ENCODE measurements at regions not wholly inside any gene's neighbourhood (a gene's known extent, or its start where the extent isn't known, plus 50 kb on each side); places are given as distances from the start of the nearest gene placed in this dataset.
A peak's percentile ranks its signal among the peaks of the same experiment; 100 is the strongest.

GRCh38 chr13:91025442-91025841, 322.0 kb upstream of the MIR17HG start:
- TF ChIP-seq, protein P1, sequence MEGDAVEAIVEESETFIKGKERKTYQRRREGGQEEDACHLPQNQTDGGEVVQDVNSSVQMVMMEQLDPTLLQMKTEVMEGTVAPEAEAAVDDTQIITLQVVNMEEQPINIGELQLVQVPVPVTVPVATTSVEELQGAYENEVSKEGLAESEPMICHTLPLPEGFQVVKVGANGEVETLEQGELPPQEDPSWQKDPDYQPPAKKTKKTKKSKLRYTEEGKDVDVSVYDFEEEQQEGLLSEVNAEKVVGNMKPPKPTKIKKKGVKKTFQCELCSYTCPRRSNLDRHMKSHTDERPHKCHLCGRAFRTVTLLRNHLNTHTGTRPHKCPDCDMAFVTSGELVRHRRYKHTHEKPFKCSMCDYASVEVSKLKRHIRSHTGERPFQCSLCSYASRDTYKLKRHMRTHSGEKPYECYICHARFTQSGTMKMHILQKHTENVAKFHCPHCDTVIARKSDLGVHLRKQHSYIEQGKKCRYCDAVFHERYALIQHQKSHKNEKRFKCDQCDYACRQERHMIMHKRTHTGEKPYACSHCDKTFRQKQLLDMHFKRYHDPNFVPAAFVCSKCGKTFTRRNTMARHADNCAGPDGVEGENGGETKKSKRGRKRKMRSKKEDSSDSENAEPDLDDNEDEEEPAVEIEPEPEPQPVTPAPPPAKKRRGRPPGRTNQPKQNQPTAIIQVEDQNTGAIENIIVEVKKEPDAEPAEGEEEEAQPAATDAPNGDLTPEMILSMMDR (IDR thresholded peaks at IDR 0.05; ENCODE audit: insufficient read depth, missing control alignments), result no peak
- FAIRE-seq (no peak), DNase-seq (ENCODE audit: insufficient read length, low spot score) (no peak)

DNA sequence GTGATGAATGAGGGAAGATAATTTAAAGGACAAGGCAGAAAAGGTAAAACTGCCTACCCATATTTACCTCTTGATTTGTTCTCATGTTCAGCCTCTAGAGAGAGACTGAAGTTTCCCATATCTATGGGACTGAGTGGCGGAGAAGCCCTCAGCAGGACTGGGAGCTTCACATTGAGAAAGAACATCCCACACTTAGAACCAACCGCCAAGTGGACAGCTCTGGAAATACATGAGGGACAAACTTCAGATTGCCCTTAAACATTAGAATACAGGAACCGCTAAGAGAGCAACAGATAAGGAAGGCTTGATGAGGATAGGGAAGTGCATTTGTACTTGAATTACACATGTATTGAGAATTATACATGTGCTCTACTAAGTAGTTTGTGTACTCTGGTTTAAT, 316.0 kb upstream of the MIR17HG start:
- no peak for FAIRE-seq
- TF ChIP-seq, protein P1 (IDR thresholded peaks at IDR 0.05; ENCODE audit: insufficient read depth, missing control alignments), result no peak
- DNase-seq (ENCODE audit: insufficient read length, low spot score), result no peak

DNA sequence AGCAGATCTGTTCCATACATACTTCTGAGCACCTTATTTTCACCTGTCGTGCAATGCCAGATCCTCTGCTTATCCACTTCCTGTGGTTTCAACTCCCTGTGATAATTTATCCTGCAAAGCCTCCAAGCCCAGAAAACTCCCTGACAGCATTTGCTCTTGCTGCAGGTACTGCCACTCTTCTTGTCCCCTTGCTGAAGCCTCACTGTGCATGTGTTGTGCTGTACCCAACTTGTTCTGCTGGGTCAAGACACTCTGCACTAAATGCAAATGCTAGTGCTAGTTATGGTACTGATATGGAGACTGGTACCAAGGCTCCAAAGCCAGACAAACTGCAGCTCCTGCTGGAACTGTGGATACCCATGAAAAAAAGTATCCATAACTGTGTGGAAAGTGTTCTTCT, 315.4 kb upstream of the MIR17HG start:
- DNase-seq (ENCODE audit: insufficient read length, low spot score), result no peak
- TF ChIP-seq, protein P1 (IDR thresholded peaks at IDR 0.05; ENCODE audit: insufficient read depth, missing control alignments), result no peak
- FAIRE-seq, result no peak

DNA sequence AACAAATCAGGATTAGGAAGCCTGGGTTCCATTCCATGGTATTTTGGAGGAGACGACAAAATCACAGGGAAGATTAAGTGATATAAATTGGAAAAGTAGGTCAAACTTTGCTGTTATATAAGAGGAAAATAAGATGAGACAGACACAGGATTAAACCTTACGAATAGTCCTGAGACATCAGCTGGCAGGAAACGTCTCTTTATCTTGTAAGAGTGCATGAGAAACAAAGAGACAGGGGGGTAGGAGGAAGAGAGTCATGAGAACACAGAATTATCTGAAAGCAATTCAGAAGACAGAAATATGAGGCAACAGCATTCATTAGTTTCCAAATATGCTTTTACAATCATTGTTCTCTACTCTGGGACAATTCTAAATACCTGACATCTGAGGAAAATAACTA, 310.6 kb upstream of the MIR17HG start:
- FAIRE-seq (no peak), DNase-seq (ENCODE audit: insufficient read length, low spot score) (no peak)
- TF ChIP-seq, protein P1 (IDR thresholded peaks at IDR 0.05; ENCODE audit: insufficient read depth, missing control alignments), result no peak

DNA sequence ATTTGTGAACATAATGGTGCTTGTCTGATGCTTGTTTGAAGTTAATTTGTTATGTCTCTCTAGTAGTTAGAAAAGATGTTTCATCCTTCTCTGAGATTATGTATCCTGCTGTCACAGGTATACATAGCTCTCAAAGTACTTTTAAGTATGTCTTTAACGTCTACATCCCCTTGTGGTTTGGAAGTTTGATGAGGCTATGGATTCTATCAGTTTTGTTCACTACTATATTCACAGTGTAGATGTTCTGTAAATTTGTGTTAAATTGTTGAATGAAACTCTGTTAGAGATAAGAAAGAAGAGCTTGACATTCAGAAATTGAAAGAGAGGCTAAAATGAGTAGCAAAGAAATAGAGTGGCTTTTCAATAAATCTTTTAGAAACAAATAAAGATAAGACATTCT, 304.6 kb upstream of the MIR17HG start:
- peak; percentile 25 for FAIRE-seq
- TF ChIP-seq, protein P1 (IDR thresholded peaks at IDR 0.05; ENCODE audit: insufficient read depth, missing control alignments), result no peak
- DNase-seq (ENCODE audit: insufficient read length, low spot score), result no peak

DNA sequence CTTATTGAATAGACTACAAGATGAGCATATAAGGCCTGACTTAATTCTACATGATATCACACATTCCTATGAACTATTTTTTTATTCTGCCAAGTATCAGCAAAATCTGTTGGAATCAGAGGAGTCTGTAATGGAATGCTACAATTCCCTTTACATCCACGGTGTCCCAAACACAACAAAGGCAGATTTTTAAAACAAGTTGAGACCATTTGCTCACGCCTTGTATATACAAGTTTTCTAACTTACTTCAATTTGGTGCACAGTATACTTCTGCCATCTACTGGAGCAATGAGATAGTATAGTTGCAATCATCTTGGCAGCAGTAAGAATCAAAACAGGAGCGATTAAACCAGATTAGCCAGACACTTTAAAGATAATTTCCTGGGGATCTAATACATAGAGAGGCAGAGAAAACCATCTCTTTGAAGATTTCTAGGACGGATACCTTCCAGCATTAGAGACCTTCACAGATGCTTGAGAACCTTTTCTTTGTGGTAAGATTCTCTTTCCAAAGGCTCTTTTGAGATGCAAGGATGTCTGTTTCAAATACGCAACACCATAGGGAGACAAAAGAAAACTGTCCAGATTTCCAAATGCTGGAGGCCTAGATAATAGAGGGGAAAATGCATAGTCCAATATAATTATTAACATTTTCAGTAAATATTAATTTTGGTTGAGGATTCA, 302.0 kb upstream of the MIR17HG start:
- TF ChIP-seq, protein P1 (IDR thresholded peaks at IDR 0.05; ENCODE audit: insufficient read depth, missing control alignments), result peak; percentile 79
- FAIRE-seq, result peak; percentile 91
- DNase-seq (ENCODE audit: insufficient read length, low spot score), result peak; percentile 12

DNA sequence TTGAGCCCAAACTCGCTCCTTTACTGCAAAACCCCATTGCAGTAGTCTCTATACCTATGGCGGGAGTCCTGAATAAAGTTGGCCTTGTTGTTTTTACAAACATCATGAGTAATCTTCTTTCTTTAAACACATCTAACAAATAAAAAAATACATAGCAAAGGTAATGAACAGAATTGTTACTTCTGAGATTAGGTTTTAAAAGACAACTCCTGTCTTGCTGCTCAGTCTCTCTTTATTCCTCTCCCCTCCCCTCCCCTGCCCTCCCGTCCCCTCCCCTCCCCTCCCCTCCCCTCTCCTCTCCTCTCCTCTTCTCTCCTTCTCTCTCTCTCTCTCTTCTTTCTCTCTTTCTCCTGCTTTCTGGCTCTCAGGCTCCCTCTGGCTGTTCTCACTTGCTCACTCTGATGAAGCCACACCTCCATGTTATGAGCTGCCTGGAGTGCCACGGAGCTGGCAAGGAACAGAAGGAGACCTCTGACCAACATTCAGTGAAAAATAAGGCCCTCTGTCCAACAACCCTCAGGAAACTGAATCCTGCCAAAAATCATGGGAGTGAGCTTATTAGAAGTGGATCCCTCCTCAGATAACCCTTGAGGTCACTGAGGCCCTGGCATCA, 300.7 kb upstream of the MIR17HG start:
- FAIRE-seq (no peak), DNase-seq (ENCODE audit: insufficient read length, low spot score) (no peak)
- TF ChIP-seq, protein P1 (IDR thresholded peaks at IDR 0.05; ENCODE audit: insufficient read depth, missing control alignments), result no peak
